AG09319 (cell line): ENCODE measurements at regions not wholly inside any gene's neighbourhood (a gene's known extent, or its start where the extent isn't known, plus 50 kb on each side); places are given as distances from the start of the nearest gene placed in this dataset.

Experiments used
- DNase-seq: peaks from one replicate; pipeline ENCODE4 v3.0.0-alpha.2; 2010; ENCODE audit warnings: low read depth; ENCODE audit errors: extremely low read depth
- CTCF ChIP-seq: IDR thresholded peaks from 2 replicates; pipeline ENCODE4 v1.5.1; 2011; ENCODE audit warnings: low read depth, mild to moderate bottlenecking, inconsistent platforms, low read length, moderate library complexity

- TF ChIP-seq CTCF: peak; percentile 1; the same call in 1 of the 2 replicates
- no peak for DNase-seq
Measured at GRCh38 chr2:235263205-235264120, 230.4 kb upstream of the AGAP1 start.

GRCh38 chr2:235264121-235264493, 229.7 kb upstream of the AGAP1 start:
- no peak for DNase-seq
- TF ChIP-seq CTCF: no peak

- no peak for DNase-seq
- TF ChIP-seq CTCF: no peak
Measured at GRCh38 chr2:235264512-235264911, 229.3 kb upstream of the AGAP1 start.

DNA sequence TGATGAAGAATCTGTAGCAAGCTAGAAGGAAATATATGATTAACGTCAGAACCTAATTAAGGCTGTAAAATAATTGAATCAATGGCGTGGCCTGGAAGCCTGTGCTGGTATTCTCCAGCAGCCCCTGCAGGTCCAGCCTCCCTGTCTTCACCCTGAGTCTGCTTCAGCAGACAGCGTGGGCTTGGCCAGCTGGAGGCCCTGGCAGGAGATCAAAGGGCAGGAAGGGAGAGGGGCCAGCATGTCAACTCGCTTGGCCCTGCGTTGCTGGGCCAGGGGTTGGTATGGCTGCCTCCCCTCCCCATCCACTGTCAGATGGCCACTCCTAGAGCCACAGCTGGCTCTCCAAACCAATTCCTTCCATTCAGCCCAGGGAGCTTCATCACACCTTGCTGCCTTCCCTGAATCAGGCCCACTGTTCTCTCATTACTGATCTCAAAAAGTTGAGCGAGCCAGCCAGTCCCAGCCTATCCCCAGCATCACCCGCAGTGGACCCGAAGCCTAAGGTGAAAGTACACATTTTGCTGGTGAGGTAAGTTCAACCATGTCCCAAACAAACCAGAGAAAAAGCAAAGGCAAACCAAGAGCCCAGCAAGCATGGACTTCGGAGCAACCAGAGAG, 228.4 kb upstream of the AGAP1 start:
- TF ChIP-seq CTCF: no peak
- DNase-seq: no peak

DNA sequence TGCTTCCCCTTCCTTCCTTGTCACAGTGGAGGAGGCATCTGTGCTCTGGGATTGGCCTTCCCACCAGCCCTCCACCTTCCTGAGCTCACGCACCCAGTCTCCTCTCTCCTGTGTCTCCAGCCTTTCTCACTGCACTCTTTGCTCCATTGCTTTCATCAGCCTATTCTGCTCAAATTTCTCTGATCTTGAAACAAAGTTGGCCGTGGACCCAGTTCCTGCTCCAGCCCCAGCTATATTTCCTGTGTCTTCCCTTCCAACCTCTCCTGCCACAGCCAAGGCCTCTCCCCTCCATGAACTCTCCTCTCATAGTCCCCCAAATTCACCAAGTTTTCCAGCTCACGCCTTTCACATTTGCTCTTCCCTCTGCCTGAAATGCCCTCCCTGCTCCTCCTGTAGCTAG, 226.6 kb upstream of the AGAP1 start:
- no peak for TF ChIP-seq CTCF
- DNase-seq: no peak

GRCh38 chr2:235268535-235268934, 225.3 kb upstream of the AGAP1 start:
- DNase-seq: no peak
- TF ChIP-seq CTCF: no peak

GRCh38 chr2:235270291-235270690, 223.6 kb upstream of the AGAP1 start:
- no peak for DNase-seq
- no peak for TF ChIP-seq CTCF
